ENCODE measurements at regions not wholly inside any gene's neighbourhood (a gene's known extent, or its start where the extent isn't known, plus 50 kb on each side); places are given as distances from the start of the nearest gene placed in this dataset.

GRCh38 chr1:177891809-177892208 lies 78.0 kb downstream of the SEC16B start:
- Histone ChIP-seq H3K9me3 (ENCODE audit: insufficient read depth, low read depth, low read length) (0 out of 2 replicates have a peak, but pooled peaks cover 2% of the 10 kb centered on the region), H3K79me2 (ENCODE audit: insufficient read depth, low read length) (no peaks in the 10 kb centered on the region), H3K27me3 (ENCODE audit: insufficient read depth, low read length, poor library complexity, severe bottlenecking) (no peaks in the 10 kb centered on the region), H3F3A (ENCODE audit: low read depth) (no peaks in the 10 kb centered on the region), H3K4me2 (ENCODE audit: low read depth, low read length, poor library complexity, severe bottlenecking) (no peak overlapping the region), H3K9ac (ENCODE audit: low read depth, low read length, poor library complexity, severe bottlenecking) (no peak overlapping the region), H3K4me3 (ENCODE audit: low read length, poor library complexity, severe bottlenecking) (no peak overlapping the region), H3K9me2 (replicated peaks; ENCODE audit: low read depth, low read length) (no peaks in the 10 kb centered on the region), H3K4me1 (ENCODE audit: insufficient read depth, low read length, poor library complexity, severe bottlenecking) (no peaks in the 10 kb centered on the region), H2AFZ (ENCODE audit: low read length) (no peak overlapping the region), H4K20me1 (ENCODE audit: insufficient read depth, low read length, poor library complexity, severe bottlenecking) (no peaks in the 10 kb centered on the region), H3K36me3 (ENCODE audit: insufficient read depth, low read length) (no peaks in the 10 kb centered on the region)
- TF ChIP-seq CTCF (conservative IDR thresholded peaks at IDR 0.05; ENCODE audit: low read length) (no peak), EZH2phosphoT487 (IDR thresholded peaks at IDR 0.05; ENCODE audit: borderline replicate concordance) (no peak)

GRCh38 chr1:177890479-177890878 lies 79.4 kb downstream of the SEC16B start:
- Histone ChIP-seq H3K9ac (ENCODE audit: low read depth, low read length, poor library complexity, severe bottlenecking) (no peak overlapping the region), H2AFZ (ENCODE audit: low read length) (no peak overlapping the region), H3K36me3 (ENCODE audit: insufficient read depth, low read length) (no peaks in the 10 kb centered on the region), H3K4me1 (ENCODE audit: insufficient read depth, low read length, poor library complexity, severe bottlenecking) (no peaks in the 10 kb centered on the region), H3K79me2 (ENCODE audit: insufficient read depth, low read length) (no peaks in the 10 kb centered on the region), H3K4me2 (ENCODE audit: low read depth, low read length, poor library complexity, severe bottlenecking) (no peak overlapping the region), H3K4me3 (ENCODE audit: low read length, poor library complexity, severe bottlenecking) (no peak overlapping the region), H4K20me1 (ENCODE audit: insufficient read depth, low read length, poor library complexity, severe bottlenecking) (no peaks in the 10 kb centered on the region), H3K27me3 (ENCODE audit: insufficient read depth, low read length, poor library complexity, severe bottlenecking) (no peaks in the 10 kb centered on the region), H3F3A (ENCODE audit: low read depth) (no peaks in the 10 kb centered on the region), H3K9me2 (replicated peaks; ENCODE audit: low read depth, low read length) (no peaks in the 10 kb centered on the region), H3K9me3 (ENCODE audit: insufficient read depth, low read depth, low read length) (0 out of 2 replicates have a peak, but pooled peaks cover 2% of the 10 kb centered on the region)
- TF ChIP-seq EZH2phosphoT487 (IDR thresholded peaks at IDR 0.05; ENCODE audit: borderline replicate concordance) (no peak), CTCF (conservative IDR thresholded peaks at IDR 0.05; ENCODE audit: low read length) (no peak)

- H3K4me1 ChIP-seq (ENCODE audit: insufficient read depth, low read length, poor library complexity, severe bottlenecking), result no peaks in the 10 kb centered on the region
- H3K79me2 ChIP-seq (ENCODE audit: insufficient read depth, low read length), result no peaks in the 10 kb centered on the region
- H3K4me2 ChIP-seq (ENCODE audit: low read depth, low read length, poor library complexity, severe bottlenecking), result no peak overlapping the region
- H3F3A ChIP-seq (ENCODE audit: low read depth), result no peaks in the 10 kb centered on the region
- no peaks in the 10 kb centered on the region for H3K9me3 ChIP-seq (ENCODE audit: insufficient read depth, low read depth, low read length)
- no peak overlapping the region for H2AFZ ChIP-seq (ENCODE audit: low read length)
- no peaks in the 10 kb centered on the region for H3K27me3 ChIP-seq (ENCODE audit: insufficient read depth, low read length, poor library complexity, severe bottlenecking)
- no peaks in the 10 kb centered on the region for H3K9me2 ChIP-seq (replicated peaks; ENCODE audit: low read depth, low read length)
- H3K9ac ChIP-seq (ENCODE audit: low read depth, low read length, poor library complexity, severe bottlenecking), result no peak overlapping the region
- no peaks in the 10 kb centered on the region for H3K36me3 ChIP-seq (ENCODE audit: insufficient read depth, low read length)
- H3K4me3 ChIP-seq (ENCODE audit: low read length, poor library complexity, severe bottlenecking), result no peak overlapping the region
- TF ChIP-seq CTCF (conservative IDR thresholded peaks at IDR 0.05; ENCODE audit: low read length) (no peak), EZH2phosphoT487 (IDR thresholded peaks at IDR 0.05; ENCODE audit: borderline replicate concordance) (no peak)
- H4K20me1 ChIP-seq (ENCODE audit: insufficient read depth, low read length, poor library complexity, severe bottlenecking), result no peaks in the 10 kb centered on the region
Observed at GRCh38 chr1:177884479-177885021, 85.3 kb downstream of the SEC16B start.
